T-cell (primary cell): ENCODE measurements at regions not wholly inside any gene's neighbourhood (a gene's known extent, or its start where the extent isn't known, plus 50 kb on each side); places are given as distances from the start of the nearest gene placed in this dataset.
"Not testable (repeated sequence)": the region's sequence is repeated elsewhere in the genome, so short reads cannot be mapped to it uniquely, and the experiment has no call there.

Source experiments
- ATAC-seq, 4 experiments: fragments of 200-7000 bp in 3 of 4; fragments of 150-1000 bp in 1 of 4; cut with Tn5 transposase; replicated peaks in 1 of 4; 1 replicate in 3 of 4; 2 replicates in 1 of 4; pipeline ENCODE4 v1.10.0; 2021; ENCODE audit warnings: moderate library complexity in 3 of 4, mild to moderate bottlenecking in 2 of 4, moderate number of reproducible peaks in 1 of 4
- CTCF ChIA-PET, 2 donors: fragments of 300-600 bp; sonication (Branson Sonifier 250); formaldehyde crosslinking; loops; one replicate each; lab custom pipeline; 2022; ENCODE audit warnings: antibody characterized with exemption in 2 of 2; lab: Charles Lee
- POLR2A ChIA-PET, 2 donors: fragments of 300-600 bp; sonication (Branson Sonifier 250); formaldehyde crosslinking; loops; one replicate each; lab custom pipeline; 2022; ENCODE audit warnings: antibody characterized with exemption in 2 of 2; lab: Charles Lee
- DNase-seq, 35 experiments: peaks; one replicate each; pipeline versions ENCODE4 v3.0.0 to v3.0.0-alpha.2; 2013 to 2023
- H3K27ac ChIP-seq: one replicate; pipeline ENCODE4 v1.5.1; 2013; ENCODE audit warnings: low read length
- H3K27me3 ChIP-seq, 2 experiments: replicated peaks in 1 of 2; 1 replicate in 1 of 2; 2 replicates in 1 of 2; pipeline versions ENCODE4 v1.6.1 to v1.7.0; 2013; ENCODE audit warnings: low read length in 1 of 2, mixed read lengths in 1 of 2; ENCODE audit not compliant: control insufficient read depth in 2 of 2, insufficient read depth in 2 of 2; ENCODE audit errors: extremely low read depth in 1 of 2
- H3K36me3 ChIP-seq, 2 donors: 1 replicate in 1 of 2; 2 replicates in 1 of 2; pipeline versions ENCODE4 v1.6.1 to v1.7.0; 2013; ENCODE audit warnings: low read length in 1 of 2; ENCODE audit not compliant: control insufficient read depth in 2 of 2, insufficient read depth in 1 of 2; ENCODE audit errors: extremely low read depth in 1 of 2
- H3K4me1 ChIP-seq, 2 experiments: 1 replicate in 1 of 2; 2 replicates in 1 of 2; pipeline versions ENCODE4 v1.6.1 to v1.7.0; 2013; ENCODE audit warnings: low read length in 2 of 2, mixed read lengths in 1 of 2; ENCODE audit not compliant: insufficient read depth in 2 of 2, control insufficient read depth in 1 of 2; ENCODE audit errors: extremely low read depth in 1 of 2
- H3K4me3 ChIP-seq, 2 donors: 1 replicate in 1 of 2; 2 replicates in 1 of 2; pipeline versions ENCODE4 v1.5.1 to v1.7.0; 2013; ENCODE audit warnings: mild to moderate bottlenecking in 2 of 2, low read length in 1 of 2, moderate library complexity in 1 of 2; ENCODE audit not compliant: control insufficient read depth in 1 of 2; ENCODE audit errors: extremely low read depth in 1 of 2
- H3K9me3 ChIP-seq: 2 replicates; pipeline ENCODE4 v1.7.0; 2013
- H3K27ac Mint-ChIP-seq, 2 donors: one replicate each; pipeline ENCODE4 v1.8.0; 2020 to 2021; ENCODE audit warnings: mild to moderate bottlenecking in 2 of 2, mixed read lengths in 2 of 2
- H3K27me3 Mint-ChIP-seq, 2 donors: one replicate each; pipeline ENCODE4 v1.8.0; 2021 to 2022; ENCODE audit warnings: mixed read lengths in 2 of 2
- H3K36me3 Mint-ChIP-seq: one replicate; pipeline ENCODE4 v1.8.0; 2021; ENCODE audit warnings: mixed read lengths
- H3K4me1 Mint-ChIP-seq, 3 donors: one replicate each; pipeline ENCODE4 v1.8.0; 2020 to 2022; ENCODE audit warnings: mixed read lengths in 3 of 3, mild to moderate bottlenecking in 1 of 3
- H3K4me3 Mint-ChIP-seq, 3 donors: one replicate each; pipeline ENCODE4 v1.8.0; 2020 to 2022; ENCODE audit warnings: mild to moderate bottlenecking in 3 of 3, mixed read lengths in 3 of 3, moderate library complexity in 3 of 3
- H3K9me3 Mint-ChIP-seq, 3 donors: one replicate each; pipeline ENCODE4 v1.8.0; 2020 to 2022; ENCODE audit warnings: mixed read lengths in 3 of 3
- WGBS: methylation state at CpG from one replicate; pipeline ENCODE4 v1.1.5; 2013; ENCODE audit warnings: missing lambda C conversion rate; ENCODE audit not compliant: insufficient coverage; 5-methylcytosine and 5-hydroxymethylcytosine counted together

DNA sequence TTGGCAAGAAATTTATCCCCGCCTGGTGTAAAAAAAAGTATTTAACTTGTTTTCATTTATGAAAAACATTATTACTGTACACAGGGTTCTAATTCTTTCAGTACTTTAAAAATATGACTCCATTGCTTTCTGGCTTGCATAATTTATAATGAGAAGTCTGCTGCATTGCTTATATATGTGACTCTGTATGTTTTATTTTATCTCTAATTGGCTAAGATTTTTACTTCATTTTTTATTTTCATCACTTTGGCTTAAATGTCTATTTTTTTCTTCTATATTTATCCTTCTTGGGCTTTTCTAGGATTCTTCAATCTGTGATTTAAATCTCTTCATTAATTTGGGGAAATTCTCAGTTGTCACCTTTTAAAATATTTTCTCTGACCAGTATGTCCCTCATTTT, 636.6 kb upstream of the NR2F2 start:
- Mint-ChIP-seq H3K27ac (no peak overlapping the region), H3K4me1 (no peaks in the 10 kb centered on the region), H3K27me3 (peaks cover 0 to 8% of the 10 kb centered on the region in 2 donors), H3K4me3 (no peak overlapping the region), H3K36me3 (no peaks in the 10 kb centered on the region), H3K9me3 (peaks cover 12 to 31% (median 17%) of the 10 kb centered on the region in 3 donors)
- WGBS: no CpG with 5 or more reads among the region's 1 CpG
- H3K27me3 ChIP-seq: no peaks in the 10 kb centered on the region
- H3K36me3 ChIP-seq: no peaks in the 10 kb centered on the region
- H3K27ac ChIP-seq: no peak overlapping the region
- H3K4me1 ChIP-seq: no peaks in the 10 kb centered on the region
- ATAC-seq: no peak
- H3K9me3 ChIP-seq: peaks cover 4% of the 10 kb centered on the region
- no peak overlapping the region for H3K4me3 ChIP-seq
- ChIA-PET CTCF (no interaction called here), POLR2A (no interaction called here)
- DNase-seq: no peak

DNA sequence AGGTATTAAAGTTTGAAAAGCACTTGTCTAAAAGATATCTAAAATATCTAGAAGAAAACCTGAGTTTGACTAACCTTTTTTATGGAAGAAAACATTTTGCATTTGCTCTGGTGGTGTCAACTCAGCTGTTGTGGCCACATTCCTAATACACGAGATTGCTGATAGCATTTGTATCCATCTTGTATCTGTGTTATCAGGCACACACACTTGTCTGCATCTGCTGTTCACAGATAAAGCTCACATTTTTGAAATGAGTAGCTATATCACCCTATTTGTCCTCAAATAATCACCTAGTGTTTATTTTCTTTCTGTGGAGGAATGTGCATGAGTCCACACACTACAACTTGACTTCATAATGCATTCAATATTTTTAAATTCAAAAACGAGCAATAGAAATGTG, 632.3 kb upstream of the NR2F2 start:
- Histone ChIP-seq H3K4me1 (no peaks in the 10 kb centered on the region), H3K27ac (no peak overlapping the region), H3K36me3 (no peaks in the 10 kb centered on the region), H3K4me3 (no peak overlapping the region), H3K27me3 (no peaks in the 10 kb centered on the region), H3K9me3 (peaks cover 4% of the 10 kb centered on the region)
- no CpG with 5 or more reads among the region's 2 CpGs for WGBS
- POLR2A ChIA-PET: no interaction called here
- Mint-ChIP-seq H3K27ac (no peak overlapping the region), H3K4me3 (no peak overlapping the region), H3K27me3 (peaks cover 3 to 11% of the 10 kb centered on the region in 2 donors), H3K9me3 (peaks cover 21 to 56% (median 49%) of the 10 kb centered on the region in 3 donors), H3K4me1 (no peaks in the 10 kb centered on the region), H3K36me3 (no peaks in the 10 kb centered on the region)
- CTCF ChIA-PET: no interaction called here
- ATAC-seq: no peak
- DNase-seq: no peak

DNA sequence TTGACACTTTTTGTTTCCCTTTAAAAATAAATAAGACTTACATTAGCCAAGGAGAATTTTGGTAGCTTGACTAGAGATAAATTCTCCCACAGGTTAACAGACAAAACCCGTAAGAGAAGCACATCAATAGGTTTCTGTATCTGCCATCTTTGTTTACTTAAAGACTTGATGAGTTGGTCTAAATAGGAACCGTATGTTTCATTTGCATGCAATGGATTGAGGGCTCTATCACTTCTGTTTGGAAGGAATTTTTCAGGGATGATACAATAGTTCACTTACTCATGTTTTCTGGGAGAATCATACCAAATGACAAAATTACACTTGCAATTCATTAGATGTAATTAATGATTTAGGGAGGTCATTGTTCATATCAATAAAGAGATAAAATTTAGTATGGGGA, 631.5 kb upstream of the NR2F2 start:
- CTCF ChIA-PET: no interaction called here
- no peaks in the 10 kb centered on the region for H3K4me1 Mint-ChIP-seq
- H3K4me3 ChIP-seq: no peak overlapping the region
- H3K9me3 ChIP-seq: peaks cover 3% of the 10 kb centered on the region
- H3K4me3 Mint-ChIP-seq: no peak overlapping the region
- H3K27me3 ChIP-seq: no peaks in the 10 kb centered on the region
- no peak overlapping the region for H3K27ac Mint-ChIP-seq
- no peak overlapping the region for H3K27ac ChIP-seq
- H3K27me3 Mint-ChIP-seq: peaks cover 3 to 11% of the 10 kb centered on the region in 2 donors
- no peaks in the 10 kb centered on the region for H3K4me1 ChIP-seq
- POLR2A ChIA-PET: no interaction called here
- H3K36me3 Mint-ChIP-seq: no peaks in the 10 kb centered on the region
- no peak for DNase-seq
- H3K36me3 ChIP-seq: no peaks in the 10 kb centered on the region
- H3K9me3 Mint-ChIP-seq: peaks cover 20 to 50% (median 44%) of the 10 kb centered on the region in 3 donors
- no CpG with 5 or more reads among the region's 2 CpGs for WGBS
- no peak for ATAC-seq

DNA sequence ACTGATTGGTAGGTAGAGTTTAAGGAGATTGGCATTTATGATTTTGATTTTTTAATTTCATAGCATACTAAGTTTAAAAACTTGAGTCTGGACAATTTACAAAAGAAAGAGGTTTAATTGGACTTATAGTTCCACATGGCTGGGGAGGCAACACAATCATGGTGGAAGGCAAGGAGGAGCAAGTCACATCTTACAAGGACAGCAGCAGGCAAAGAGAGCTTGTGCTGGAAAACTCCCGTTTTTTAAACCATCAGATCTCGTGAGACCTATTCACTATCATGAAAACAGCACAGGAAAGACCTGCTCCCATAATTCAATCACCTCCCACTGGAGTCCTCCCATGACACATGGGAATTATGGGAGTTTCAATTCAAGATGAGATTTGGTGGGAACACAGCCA, 630.9 kb upstream of the NR2F2 start:
- no peak overlapping the region for H3K4me3 ChIP-seq
- no peak overlapping the region for H3K27ac ChIP-seq
- POLR2A ChIA-PET: no interaction called here
- Mint-ChIP-seq H3K27ac (no peak overlapping the region), H3K36me3 (no peaks in the 10 kb centered on the region), H3K27me3 (peaks cover 3 to 11% of the 10 kb centered on the region in 2 donors), H3K4me3 (no peak overlapping the region), H3K4me1 (no peaks in the 10 kb centered on the region), H3K9me3 (peaks cover 14 to 44% (median 38%) of the 10 kb centered on the region in 3 donors)
- H3K27me3 ChIP-seq: no peaks in the 10 kb centered on the region
- no peaks in the 10 kb centered on the region for H3K4me1 ChIP-seq
- H3K9me3 ChIP-seq: no peaks in the 10 kb centered on the region
- DNase-seq (no peak), ATAC-seq (no peak)
- WGBS: no CpG with 5 or more reads among the region's 2 CpGs
- CTCF ChIA-PET: no interaction called here
- no peaks in the 10 kb centered on the region for H3K36me3 ChIP-seq

DNA sequence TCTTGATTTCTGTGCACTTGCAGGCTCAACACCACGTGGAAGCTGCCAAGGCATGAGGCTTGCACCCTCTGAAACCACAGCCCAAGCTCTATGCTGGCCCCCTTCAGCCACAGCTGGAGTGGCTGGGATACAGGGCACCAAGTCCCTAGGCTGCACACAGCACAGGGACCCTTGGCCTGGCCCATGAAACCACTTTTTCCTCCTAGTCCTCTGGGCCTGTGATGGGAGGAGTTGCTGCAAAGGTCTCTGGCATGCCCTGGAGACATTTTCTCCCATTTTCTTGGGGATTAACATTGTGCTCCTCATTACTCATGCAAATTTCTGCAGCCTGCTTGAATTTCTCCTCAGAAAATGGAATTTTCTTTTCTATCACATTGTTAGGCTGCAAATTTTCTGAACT, 629.8 kb upstream of the NR2F2 start:
- WGBS: 17% methylated on average over 1 of the region's 1 CpG
- H3K27me3 ChIP-seq, CTCF ChIA-PET, H3K4me1 Mint-ChIP-seq, DNase-seq, H3K36me3 Mint-ChIP-seq, ATAC-seq, POLR2A ChIA-PET, H3K4me3 ChIP-seq, H3K36me3 ChIP-seq, H3K4me1 ChIP-seq, H3K27ac Mint-ChIP-seq, H3K27ac ChIP-seq, H3K4me3 Mint-ChIP-seq, H3K9me3 ChIP-seq: not testable (repeated sequence)
- Mint-ChIP-seq H3K9me3 (peaks cover 10 to 41% (median 32%) of the 10 kb centered on the region in 3 donors), H3K27me3 (peaks cover 8 to 10% of the 10 kb centered on the region in 2 donors)

DNA sequence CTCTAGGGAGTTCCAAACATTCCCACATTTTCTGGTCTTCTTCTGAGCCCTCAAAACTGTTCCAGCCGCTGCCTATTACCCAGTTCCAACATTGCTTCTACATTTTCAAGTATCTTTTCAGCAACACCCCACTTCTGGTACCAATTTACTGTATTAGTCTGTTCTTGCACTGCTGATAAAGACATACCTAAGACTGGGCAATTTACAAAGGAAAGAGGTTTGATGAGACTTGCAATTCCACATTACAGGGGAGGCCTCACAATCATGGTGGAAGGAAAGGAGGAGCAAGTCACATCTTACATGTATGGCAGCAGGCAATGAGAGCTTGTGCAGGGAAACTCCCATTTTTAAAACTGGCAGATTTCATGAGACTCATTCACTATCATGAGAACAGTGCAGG, 629.1 kb upstream of the NR2F2 start:
- DNase-seq: no peak
- no peak for ATAC-seq
- 56% methylated on average over 1 of the region's 1 CpG for WGBS

More for the DNA sequence above, 629.1 kb upstream of the NR2F2 start:
- Mint-ChIP-seq H3K27ac (no peak overlapping the region), H3K4me1 (no peaks in the 10 kb centered on the region), H3K27me3 (peaks cover 12 to 18% of the 10 kb centered on the region in 2 donors), H3K9me3 (peaks cover 18 to 45% (median 32%) of the 10 kb centered on the region in 3 donors), H3K4me3 (no peak overlapping the region), H3K36me3 (no peaks in the 10 kb centered on the region)
- H3K4me1 ChIP-seq: no peaks in the 10 kb centered on the region
- H3K27ac ChIP-seq: no peak overlapping the region
- H3K36me3 ChIP-seq: no peaks in the 10 kb centered on the region
- no peak overlapping the region for H3K4me3 ChIP-seq
- ChIA-PET POLR2A (no interaction called here), CTCF (no interaction called here)
- no peaks in the 10 kb centered on the region for H3K27me3 ChIP-seq
- H3K9me3 ChIP-seq: no peaks in the 10 kb centered on the region
